Epithelial cell of prostate (primary cell): ENCODE measurements at regions not wholly inside any gene's neighbourhood (a gene's known extent, or its start where the extent isn't known, plus 50 kb on each side); places are given as distances from the start of the nearest gene placed in this dataset.
"Not testable (repeated sequence)": the region's sequence is repeated elsewhere in the genome, so short reads cannot be mapped to it uniquely, and the experiment has no call there.

Experiments used
- DNase-seq: peaks from one replicate; pipeline ENCODE4 v3.0.0-alpha.2; 2011; ENCODE audit warnings: low read depth, low spot score
- H3K27ac ChIP-seq: fragments of 450-650 bp; 2 replicates; pipeline ENCODE4 v1.5.1; 2017; ENCODE audit warnings: mild to moderate bottlenecking

DNA sequence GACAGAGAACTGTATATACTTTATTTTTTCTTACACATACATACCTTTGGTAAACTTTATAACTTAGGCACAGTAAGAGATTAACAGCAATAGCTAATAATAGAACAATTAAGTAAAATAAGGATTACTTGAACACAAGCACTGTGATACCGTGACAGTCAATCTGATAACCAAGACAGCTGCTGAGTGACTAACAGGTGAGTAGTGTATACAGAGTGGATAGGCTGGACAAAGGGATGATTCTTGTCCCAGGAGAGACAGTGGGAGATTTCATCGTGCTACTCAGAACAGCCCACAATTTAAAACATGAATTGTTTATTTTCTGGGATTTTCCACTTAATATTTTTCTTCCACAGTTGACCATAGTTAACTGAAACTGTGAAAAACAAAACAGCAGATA is 411.8 kb downstream of the PPP1R2C start:
- DNase-seq, result no peak
- no peak overlapping the region for H3K27ac ChIP-seq

DNA sequence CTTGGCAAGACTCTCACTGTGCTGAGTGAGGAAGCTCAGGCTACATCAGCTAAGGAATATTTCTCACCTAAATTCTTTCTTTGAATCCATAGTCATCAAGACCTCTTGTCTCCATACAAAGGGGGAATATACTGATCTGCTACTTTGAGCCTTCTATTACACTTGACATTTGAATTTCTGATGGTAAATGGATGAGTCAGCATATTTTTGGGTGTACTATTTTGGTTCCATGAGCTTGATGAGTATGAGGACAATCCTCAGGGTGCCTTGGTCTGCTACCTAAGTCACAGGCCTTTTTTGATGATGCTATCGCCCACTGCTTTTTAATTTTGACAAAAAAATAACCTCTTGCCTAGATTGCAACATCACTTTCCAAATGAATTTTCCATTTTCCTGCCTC is 415.7 kb downstream of the PPP1R2C start:
- no peak overlapping the region for H3K27ac ChIP-seq
- DNase-seq, result no peak

DNA sequence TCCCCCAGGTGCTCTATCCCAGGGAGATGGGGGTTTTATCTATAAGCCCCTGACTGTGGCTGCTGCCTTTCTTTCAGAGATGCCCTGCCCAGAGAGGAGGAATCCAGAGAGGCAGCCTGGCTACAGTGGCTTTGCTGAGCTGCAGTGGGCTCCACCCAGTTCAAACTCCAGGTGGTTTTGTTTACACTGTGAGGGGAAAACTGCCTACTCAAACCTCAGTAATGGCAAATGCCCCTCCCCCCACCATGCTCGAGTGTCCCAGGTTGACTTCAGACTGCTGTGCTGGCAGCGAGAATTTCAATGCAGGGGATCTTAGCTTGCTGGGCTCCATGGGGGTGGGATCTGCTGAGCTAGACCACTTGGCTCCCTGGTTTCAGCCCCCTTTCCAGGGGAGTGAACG is 419.6 kb upstream of the CASK start:
- DNase-seq, result not testable (repeated sequence)

More for the DNA sequence above, 419.6 kb upstream of the CASK start:
- not testable (repeated sequence) for H3K27ac ChIP-seq
